GM06990 (cell line): ENCODE measurements at regions not wholly inside any gene's neighbourhood (a gene's known extent, or its start where the extent isn't known, plus 50 kb on each side); places are given as distances from the start of the nearest gene placed in this dataset.

Source experiments
- DNase-seq: peaks from one replicate; pipeline ENCODE4 v3.0.0-alpha.2; 2011; ENCODE audit not compliant: insufficient read length; ENCODE audit errors: extremely low read depth
- H3K27me3 ChIP-seq: replicated peaks from 2 replicates; pipeline ENCODE4 v1.6.0; 2011; ENCODE audit warnings: low read length; ENCODE audit not compliant: control insufficient read depth, insufficient read depth
- H3K36me3 ChIP-seq: 2 replicates; pipeline ENCODE4 v1.5.1; 2011; ENCODE audit warnings: low read length; ENCODE audit not compliant: control insufficient read depth, insufficient read depth
- H3K4me3 ChIP-seq: replicated peaks from 2 replicates; pipeline ENCODE4 v1.5.1; 2011; ENCODE audit warnings: low read depth, mild to moderate bottlenecking, control low read depth, low read length
- CTCF ChIP-seq: IDR thresholded peaks from 2 replicates; pipeline ENCODE4 v1.5.1; 2011; ENCODE audit warnings: low read length, control low read depth, mild to moderate bottlenecking, inconsistent platforms; ENCODE audit not compliant: insufficient read depth, poor library complexity, severe bottlenecking

- no peak for DNase-seq
- no peak overlapping the region for H3K4me3 ChIP-seq
- no peak for TF ChIP-seq CTCF
- H3K36me3 ChIP-seq: no peaks in the 10 kb centered on the region
- H3K27me3 ChIP-seq: no peaks in the 10 kb centered on the region
These were observed 94.5 kb upstream of the DOCK9 start for GRCh38 chr13:99072356-99072755.

DNA sequence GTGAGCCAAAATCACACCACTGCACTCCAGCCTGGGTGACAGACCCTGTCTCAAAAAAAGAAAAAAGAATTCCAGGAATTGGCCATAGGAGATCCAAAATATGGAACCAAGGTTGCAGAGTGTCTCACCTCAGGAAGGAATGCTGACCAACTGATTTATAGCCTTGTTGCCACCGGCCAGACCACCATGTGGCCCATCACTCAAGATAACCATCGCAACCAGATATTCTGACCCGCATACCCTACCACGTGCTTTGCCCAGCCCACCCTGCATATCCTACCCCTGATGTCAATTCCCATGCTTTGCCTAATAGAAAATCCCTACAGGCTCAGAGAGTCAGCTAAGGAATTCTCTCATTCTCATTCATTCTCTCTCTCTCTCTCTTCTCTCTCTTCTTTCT lies 95.1 kb upstream of the DOCK9 start:
- no peaks in the 10 kb centered on the region for H3K36me3 ChIP-seq
- no peak for DNase-seq
- TF ChIP-seq CTCF: no peak
- H3K4me3 ChIP-seq: no peak overlapping the region
- no peaks in the 10 kb centered on the region for H3K27me3 ChIP-seq

GRCh38 chr13:99074693-99075092 lies 96.8 kb upstream of the DOCK9 start:
- no peak for TF ChIP-seq CTCF
- DNase-seq: no peak
- no peaks in the 10 kb centered on the region for H3K36me3 ChIP-seq
- H3K27me3 ChIP-seq: no peaks in the 10 kb centered on the region
- no peak overlapping the region for H3K4me3 ChIP-seq

- Histone ChIP-seq H3K36me3 (no peaks in the 10 kb centered on the region), H3K27me3 (no peaks in the 10 kb centered on the region), H3K4me3 (no peak overlapping the region)
- TF ChIP-seq CTCF: no peak
- DNase-seq: peak; percentile 59
These were observed 97.7 kb upstream of the DOCK9 start for GRCh38 chr13:99075268-99076191.

GRCh38 chr13:99078017-99078771 lies 100.3 kb upstream of the DOCK9 start:
- H3K36me3 ChIP-seq: no peaks in the 10 kb centered on the region
- H3K27me3 ChIP-seq: no peaks in the 10 kb centered on the region
- no peak overlapping the region for H3K4me3 ChIP-seq
- no peak for TF ChIP-seq CTCF
- no peak for DNase-seq
